HG03439 (cell line): ENCODE measurements at regions not wholly inside any gene's neighbourhood (a gene's known extent, or its start where the extent isn't known, plus 50 kb on each side); places are given as distances from the start of the nearest gene placed in this dataset.

Experiments
- ATAC-seq: cut with Tn5 transposase; IDR thresholded peaks from one replicate; pipeline ENCODE4 v1.9.1; 2021; ENCODE audit warnings: mild to moderate bottlenecking, moderate library complexity; ENCODE audit not compliant: unreplicated experiment

DNA sequence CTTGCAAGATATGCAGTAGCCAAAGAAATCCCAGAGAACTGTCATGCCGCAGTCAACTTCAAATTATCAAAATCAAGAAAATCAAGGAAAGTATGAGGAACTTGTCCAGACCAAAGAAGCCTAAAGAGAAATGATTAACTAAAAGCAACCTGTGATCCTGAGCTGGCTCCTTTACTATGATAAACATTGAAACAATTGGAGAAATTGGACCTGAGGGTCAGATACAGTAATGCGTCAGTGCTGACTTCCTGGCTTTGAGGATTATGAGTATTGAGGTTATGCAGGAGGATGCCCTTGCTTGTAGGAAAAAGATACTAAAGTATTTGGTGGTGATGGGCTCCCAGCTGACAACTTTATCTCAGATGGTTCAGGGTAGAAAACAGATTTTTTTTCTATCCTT lies 324.7 kb upstream of the AKR1E2 start:
- no peak for ATAC-seq

- ATAC-seq = no peak
Measured at GRCh38 chr10:4498711-4499251, 327.2 kb upstream of the AKR1E2 start.

GRCh38 chr10:4494551-4494950 lies 331.5 kb upstream of the AKR1E2 start:
- no peak for ATAC-seq

DNA sequence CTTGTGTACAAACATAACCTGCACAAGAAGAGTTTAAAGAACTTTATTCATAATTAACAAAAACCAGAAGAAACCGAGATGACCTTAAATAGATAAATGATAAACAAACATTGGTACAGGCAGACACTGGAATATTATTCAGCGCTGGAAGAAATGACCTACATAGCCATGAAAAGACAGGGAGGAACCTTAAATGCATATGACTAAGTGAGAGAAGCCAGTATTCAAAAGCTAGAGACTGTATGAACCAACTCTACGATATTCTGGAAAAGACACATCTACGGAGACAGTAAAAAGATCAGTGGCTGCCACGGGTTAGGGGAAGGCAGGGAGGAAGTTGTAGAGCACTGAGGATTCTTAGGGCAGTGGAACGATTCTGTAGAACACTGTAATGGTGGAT lies 333.8 kb upstream of the AKR1E2 start:
- ATAC-seq = no peak

- no peak for ATAC-seq
Measured at GRCh38 chr10:4488904-4489303, 337.1 kb upstream of the AKR1E2 start.

DNA sequence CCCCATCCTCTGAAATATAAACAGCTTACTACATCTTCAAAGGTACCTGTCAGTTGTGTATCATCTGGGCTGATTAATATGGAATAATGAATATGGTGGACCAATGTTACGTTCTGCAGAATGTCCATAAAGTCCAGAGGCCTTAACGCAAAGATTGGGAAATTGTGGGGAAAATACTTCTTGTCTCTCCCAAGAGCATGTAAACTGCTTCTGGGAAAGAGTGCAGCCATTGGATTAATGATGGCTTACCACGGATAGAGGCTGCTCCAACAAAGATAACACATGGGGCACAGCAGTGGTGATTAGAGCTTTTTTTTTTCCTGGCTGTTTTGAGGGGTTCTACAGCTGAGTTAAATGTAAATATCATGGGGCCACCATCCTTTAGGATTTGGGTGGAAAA lies 340.4 kb upstream of the AKR1E2 start:
- no peak for ATAC-seq

GRCh38 chr10:4483811-4484210 lies 342.2 kb upstream of the AKR1E2 start:
- no peak for ATAC-seq

- no peak for ATAC-seq
Measured at GRCh38 chr10:4482659-4483058, 343.3 kb upstream of the AKR1E2 start.

DNA sequence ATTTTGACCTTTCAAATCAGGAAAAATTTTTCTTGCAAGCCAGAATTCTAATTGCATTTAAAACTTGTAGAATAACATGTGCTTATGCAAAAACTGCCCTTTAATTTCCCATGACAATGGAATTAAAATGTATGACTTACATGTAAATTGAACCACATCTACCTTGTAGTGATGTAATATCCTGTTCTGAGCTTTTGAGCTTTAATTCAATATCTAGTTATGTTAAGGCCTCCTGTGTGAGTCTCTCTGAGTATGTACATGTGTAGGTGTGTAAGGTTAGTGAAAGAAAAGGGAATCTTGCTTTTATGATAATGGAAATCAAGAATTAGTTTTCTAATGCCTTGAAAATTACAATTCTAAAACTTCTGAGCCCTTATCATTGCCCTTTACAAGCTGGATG lies 344.8 kb upstream of the AKR1E2 start:
- no peak for ATAC-seq

DNA sequence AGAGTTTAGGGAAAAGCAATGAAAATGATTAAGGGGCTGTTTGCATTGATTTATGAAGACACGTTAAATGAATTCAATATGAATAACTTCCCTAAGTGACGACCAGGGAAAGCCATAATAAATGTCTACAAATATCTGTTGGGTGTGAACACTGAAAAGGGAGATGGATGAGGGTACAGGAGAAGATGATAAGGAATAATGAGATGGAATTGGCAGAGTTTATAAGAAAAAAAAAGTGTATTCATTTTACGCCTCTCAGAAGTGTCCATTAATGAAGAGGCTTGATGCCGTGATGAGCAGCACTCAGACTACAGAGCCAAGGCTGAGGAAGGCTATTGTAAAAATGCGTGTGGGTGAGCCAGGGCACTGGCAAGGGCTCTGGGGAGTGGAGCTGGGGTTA lies 346.7 kb upstream of the AKR1E2 start:
- no peak for ATAC-seq

- no peak for ATAC-seq
Measured at GRCh38 chr10:4477664-4478063, 348.3 kb upstream of the AKR1E2 start.

DNA sequence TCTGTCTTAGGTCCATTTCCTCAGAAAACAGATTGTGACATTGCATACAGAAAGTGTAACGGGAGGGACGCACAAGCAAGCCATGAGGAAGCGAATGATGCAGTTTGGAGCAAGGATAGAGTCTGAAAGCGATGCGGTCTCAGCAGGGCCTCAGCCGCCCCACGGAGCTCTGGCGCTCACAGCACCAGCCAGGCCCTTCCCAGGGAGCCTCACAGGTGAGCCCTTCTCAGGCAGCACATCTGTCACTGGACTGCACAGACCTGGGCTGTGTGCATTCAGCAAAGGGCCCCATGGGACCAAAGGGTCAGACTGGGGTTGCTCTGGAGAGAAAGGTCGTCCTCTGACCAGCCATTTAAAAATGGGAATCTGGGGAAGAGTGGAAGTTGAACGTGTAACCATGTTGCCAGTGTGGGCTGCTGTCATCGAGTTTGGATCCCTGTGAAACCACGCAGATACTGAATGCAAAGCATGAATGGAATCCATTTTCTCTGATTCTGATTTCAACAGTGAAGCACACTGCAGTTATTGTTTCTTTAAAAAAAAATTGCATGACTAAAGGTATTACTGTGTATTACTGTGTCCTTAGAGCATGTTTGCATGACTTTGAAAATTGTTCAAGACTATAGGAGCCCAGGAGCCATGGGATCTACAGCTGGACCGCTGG lies 350.0 kb upstream of the AKR1E2 start:
- ATAC-seq = no peak

DNA sequence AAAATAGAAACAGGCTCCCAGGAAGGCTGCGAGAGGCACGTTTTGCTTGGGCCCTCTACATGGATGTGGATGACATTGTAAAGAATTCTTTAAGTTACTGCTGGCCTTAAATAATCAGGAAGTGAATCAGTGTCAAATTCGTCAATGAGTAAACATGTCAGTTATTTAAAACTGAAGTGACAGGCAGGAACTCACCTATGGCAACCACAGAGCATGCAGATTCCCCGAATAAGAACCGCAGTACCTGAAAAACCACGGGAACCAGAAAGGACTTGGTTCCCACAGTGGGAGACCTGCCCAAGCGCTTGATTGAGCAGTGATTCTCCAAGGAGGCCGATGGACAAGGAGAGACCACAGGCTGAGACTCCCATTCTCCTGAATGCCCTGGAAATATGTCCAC lies 351.2 kb upstream of the AKR1E2 start:
- ATAC-seq = no peak

- ATAC-seq = no peak
Measured at GRCh38 chr10:4473977-4474376, 352.0 kb upstream of the AKR1E2 start.

DNA sequence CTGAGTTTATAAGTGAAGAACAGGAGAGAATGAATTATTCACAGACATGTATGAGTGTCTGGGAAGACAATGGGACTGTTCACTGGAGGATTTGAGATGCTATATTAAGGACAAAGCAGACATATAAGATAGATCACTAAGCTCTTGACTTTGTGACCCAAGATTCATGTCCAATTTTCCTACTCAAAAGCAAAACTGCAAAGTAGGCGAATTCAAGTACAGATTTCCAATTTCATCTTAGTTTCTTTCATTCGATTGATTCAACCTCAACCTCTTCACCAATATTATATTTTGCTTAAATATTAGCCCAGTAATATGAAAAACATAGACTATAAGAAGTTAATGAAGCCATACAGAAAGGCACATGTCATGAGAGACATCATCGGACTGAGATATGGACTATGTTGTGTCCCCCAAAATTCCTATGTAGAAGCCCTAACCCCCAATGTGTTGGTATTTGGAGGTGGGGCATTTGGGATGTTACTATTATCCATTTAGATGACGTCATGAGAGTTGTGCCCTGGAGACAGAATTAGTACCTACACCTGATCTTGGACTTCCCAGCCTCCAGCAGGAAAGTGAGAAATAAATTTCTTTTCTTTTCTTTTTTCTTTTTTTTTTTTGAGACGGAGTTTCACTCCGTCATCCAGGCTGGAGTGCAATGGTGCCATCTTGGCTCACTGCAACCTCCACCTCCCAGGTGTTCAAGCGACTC lies 353.7 kb upstream of the AKR1E2 start:
- no peak for ATAC-seq

GRCh38 chr10:4470231-4470835 lies 355.7 kb upstream of the AKR1E2 start:
- ATAC-seq = no peak

- no peak for ATAC-seq
Measured at GRCh38 chr10:4467481-4467880, 358.5 kb upstream of the AKR1E2 start.

GRCh38 chr10:4460267-4460666 lies 365.7 kb upstream of the AKR1E2 start:
- no peak for ATAC-seq

DNA sequence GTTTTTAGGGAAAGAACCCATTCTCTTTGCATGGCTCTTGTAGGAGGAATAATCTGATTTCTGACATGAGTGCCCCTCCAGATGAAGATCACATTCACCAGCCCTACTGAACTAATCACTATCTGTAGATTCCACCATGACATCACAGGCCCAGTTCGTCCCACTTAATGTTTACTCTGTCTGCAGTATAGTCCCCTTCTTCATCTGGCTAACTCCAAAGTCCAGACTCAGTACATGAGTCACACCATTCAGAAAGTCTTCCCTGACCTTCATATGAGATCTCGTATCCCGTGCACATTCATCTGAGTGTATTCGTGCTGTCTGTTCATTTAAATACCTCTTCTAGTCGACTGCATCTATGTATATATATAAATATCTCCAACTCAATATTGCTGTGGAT lies 366.5 kb upstream of the AKR1E2 start:
- ATAC-seq = no peak

GRCh38 chr10:4457597-4457996 lies 368.4 kb upstream of the AKR1E2 start:
- ATAC-seq = no peak

DNA sequence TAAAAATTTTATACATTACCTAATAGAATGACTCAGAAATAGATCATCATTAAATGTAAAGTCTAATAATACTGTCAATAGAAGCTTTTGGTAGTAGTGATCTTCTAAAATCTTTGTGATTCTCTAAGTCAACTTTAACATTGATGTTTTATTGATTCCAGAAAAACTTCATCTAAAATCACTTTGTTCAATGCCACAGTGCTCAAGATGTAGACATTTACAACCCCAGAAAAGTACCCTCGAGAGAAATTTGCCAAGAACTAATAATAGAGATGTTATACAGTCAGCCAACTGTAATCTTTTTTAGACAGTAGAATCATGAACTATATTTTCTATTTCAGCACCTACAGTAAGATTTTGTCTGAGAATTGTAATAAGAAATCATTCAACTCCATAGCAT lies 369.2 kb upstream of the AKR1E2 start:
- no peak for ATAC-seq

- ATAC-seq = no peak
Measured at GRCh38 chr10:4456279-4456678, 369.7 kb upstream of the AKR1E2 start.
